ENCODE measurements at regions not wholly inside any gene's neighbourhood (a gene's known extent, or its start where the extent isn't known, plus 50 kb on each side); places are given as distances from the start of the nearest gene placed in this dataset.

GRCh38 chr5:86039351-86039750 is 578.4 kb upstream of the COX7C start:
- TF ChIP-seq REST (IDR thresholded peaks at IDR 0.05; ENCODE audit: borderline replicate concordance) (no peak), CTCF (IDR thresholded peaks at IDR 0.05; ENCODE audit: poor library complexity, severe bottlenecking) (no peak), POLR2AphosphoS5 (IDR thresholded peaks at IDR 0.05) (no peak), MXI1 (conservative IDR thresholded peaks at IDR 0.05; ENCODE audit: poor library complexity, severe bottlenecking) (no peak), EP300 (conservative IDR thresholded peaks at IDR 0.05; ENCODE audit: poor library complexity, severe bottlenecking) (no peak)

GRCh38 chr5:86070719-86071118 is 547.0 kb upstream of the COX7C start:
- Histone ChIP-seq H3K27ac (ENCODE audit: low read length) (no peak overlapping the region), H3K9ac (ENCODE audit: low read length) (no peak overlapping the region), H2AFZ (ENCODE audit: low read depth, low read length) (no peak overlapping the region), H4K20me1 (ENCODE audit: insufficient read depth) (no peaks in the 10 kb centered on the region), H3K79me2 (replicated peaks; ENCODE audit: insufficient read depth, low read length) (no peaks in the 10 kb centered on the region), H3K4me3 (ENCODE audit: low read length) (no peak overlapping the region), H3F3A (ENCODE audit: insufficient read depth, low read length, poor library complexity, severe bottlenecking) (no peaks in the 10 kb centered on the region), H3K9me2 (ENCODE audit: insufficient read depth, low read length) (no peaks in the 10 kb centered on the region), H3K9me3 (ENCODE audit: low read length) (no peaks in the 10 kb centered on the region), H3K27me3 (ENCODE audit: insufficient read depth, low read depth, low read length) (no peaks in the 10 kb centered on the region), H3K36me3 (ENCODE audit: insufficient read depth, low read length) (no peaks in the 10 kb centered on the region), H3K4me2 (ENCODE audit: low read length) (no peak overlapping the region)
- TF ChIP-seq POLR2AphosphoS5 (IDR thresholded peaks at IDR 0.05) (no peak), EZH2 (IDR thresholded peaks at IDR 0.05; ENCODE audit: borderline replicate concordance, insufficient read depth, low read length, poor library complexity, severe bottlenecking) (no peak), EP300 (conservative IDR thresholded peaks at IDR 0.05; ENCODE audit: poor library complexity, severe bottlenecking) (no peak), TAF1 (IDR thresholded peaks at IDR 0.05; ENCODE audit: low read depth) (no peak), SMC3 (conservative IDR thresholded peaks at IDR 0.05; ENCODE audit: poor library complexity) (no peak), RAD21 (conservative IDR thresholded peaks at IDR 0.05) (no peak), CTCF (IDR thresholded peaks at IDR 0.05; ENCODE audit: poor library complexity, severe bottlenecking) (no peak), REST (IDR thresholded peaks at IDR 0.05; ENCODE audit: borderline replicate concordance) (no peak), MXI1 (conservative IDR thresholded peaks at IDR 0.05; ENCODE audit: poor library complexity, severe bottlenecking) (no peak)

More at GRCh38 chr5:86039351-86039750, 578.4 kb upstream of the COX7C start:
- Histone ChIP-seq H3F3A (ENCODE audit: insufficient read depth, low read length, poor library complexity, severe bottlenecking) (no peaks in the 10 kb centered on the region), H3K27ac (ENCODE audit: low read length) (no peak overlapping the region), H3K36me3 (ENCODE audit: insufficient read depth, low read length) (no peaks in the 10 kb centered on the region), H3K4me3 (ENCODE audit: low read length) (no peak overlapping the region), H3K9me2 (ENCODE audit: insufficient read depth, low read length) (no peaks in the 10 kb centered on the region), H4K20me1 (ENCODE audit: insufficient read depth) (no peaks in the 10 kb centered on the region), H2AFZ (ENCODE audit: low read depth, low read length) (no peak overlapping the region), H3K27me3 (ENCODE audit: insufficient read depth, low read depth, low read length) (no peaks in the 10 kb centered on the region), H3K4me2 (ENCODE audit: low read length) (no peak overlapping the region), H3K9ac (ENCODE audit: low read length) (no peak overlapping the region), H3K9me3 (ENCODE audit: low read length) (no peaks in the 10 kb centered on the region), H3K79me2 (replicated peaks; ENCODE audit: insufficient read depth, low read length) (no peaks in the 10 kb centered on the region)

Measured in neural cell (in vitro differentiated cells).